ENCODE measurements at regions not wholly inside any gene's neighbourhood (a gene's known extent, or its start where the extent isn't known, plus 50 kb on each side); places are given as distances from the start of the nearest gene placed in this dataset.

DNA sequence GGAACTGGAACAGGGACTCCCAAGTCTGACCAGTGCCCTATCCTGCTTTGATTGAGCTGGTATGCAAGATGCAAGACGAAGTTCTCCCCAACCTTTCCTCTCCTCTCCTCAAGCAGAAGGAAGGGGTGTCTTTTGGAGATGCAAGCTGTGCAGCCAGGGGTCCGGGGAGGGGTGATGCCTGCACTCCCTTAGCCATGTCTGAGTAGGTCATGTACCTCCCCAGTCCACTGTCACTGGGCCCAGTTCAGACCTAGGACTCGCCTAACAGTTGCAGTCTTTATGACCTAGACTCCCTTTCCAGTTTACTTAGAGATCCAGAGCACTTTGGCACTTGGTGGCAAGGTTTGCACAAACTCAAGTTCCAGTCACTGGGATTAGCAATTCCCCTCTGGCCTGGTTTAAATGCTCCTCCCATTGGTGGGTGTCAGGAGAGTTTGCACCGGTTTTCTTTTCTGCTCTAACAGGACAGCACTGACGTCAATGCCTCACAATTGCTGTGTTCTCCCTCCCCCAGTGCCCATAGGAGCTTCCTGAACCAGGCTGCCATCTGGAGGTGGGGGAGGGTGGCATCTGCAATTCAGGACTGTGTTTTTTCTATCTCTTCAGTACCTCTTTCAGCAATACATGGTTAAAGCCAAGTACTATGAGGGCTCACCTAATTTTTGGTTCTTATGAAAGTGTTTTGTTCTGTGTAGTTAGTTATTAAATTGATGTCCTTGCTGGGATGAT is 782.2 kb downstream of the ARAP2 start:
- peaks cover 16% of the 10 kb centered on the region for H3K9me3 Mint-ChIP-seq (ENCODE audit: unreplicated experiment)
- no peak for DNase-seq (ENCODE audit: unreplicated experiment)
- POLR2A ChIA-PET, result no interaction called here
- intact Hi-C loops (cut with micrococcal nuclease), result no loop called here
- H3K36me3 Mint-ChIP-seq (ENCODE audit: insufficient read depth, unreplicated experiment), result peaks cover 6% of the 10 kb centered on the region
- no TSS peak for BruUV-seq (replicated peaks)
- H3K4me3 Mint-ChIP-seq (ENCODE audit: unreplicated experiment), result no peak overlapping the region
- H3K27ac Mint-ChIP-seq (ENCODE audit: low read depth, unreplicated experiment), result no peak overlapping the region
- H3K4me1 Mint-ChIP-seq (ENCODE audit: insufficient read depth, unreplicated experiment), result peaks cover 6% of the 10 kb centered on the region
- TF ChIP-seq, protein P1, sequence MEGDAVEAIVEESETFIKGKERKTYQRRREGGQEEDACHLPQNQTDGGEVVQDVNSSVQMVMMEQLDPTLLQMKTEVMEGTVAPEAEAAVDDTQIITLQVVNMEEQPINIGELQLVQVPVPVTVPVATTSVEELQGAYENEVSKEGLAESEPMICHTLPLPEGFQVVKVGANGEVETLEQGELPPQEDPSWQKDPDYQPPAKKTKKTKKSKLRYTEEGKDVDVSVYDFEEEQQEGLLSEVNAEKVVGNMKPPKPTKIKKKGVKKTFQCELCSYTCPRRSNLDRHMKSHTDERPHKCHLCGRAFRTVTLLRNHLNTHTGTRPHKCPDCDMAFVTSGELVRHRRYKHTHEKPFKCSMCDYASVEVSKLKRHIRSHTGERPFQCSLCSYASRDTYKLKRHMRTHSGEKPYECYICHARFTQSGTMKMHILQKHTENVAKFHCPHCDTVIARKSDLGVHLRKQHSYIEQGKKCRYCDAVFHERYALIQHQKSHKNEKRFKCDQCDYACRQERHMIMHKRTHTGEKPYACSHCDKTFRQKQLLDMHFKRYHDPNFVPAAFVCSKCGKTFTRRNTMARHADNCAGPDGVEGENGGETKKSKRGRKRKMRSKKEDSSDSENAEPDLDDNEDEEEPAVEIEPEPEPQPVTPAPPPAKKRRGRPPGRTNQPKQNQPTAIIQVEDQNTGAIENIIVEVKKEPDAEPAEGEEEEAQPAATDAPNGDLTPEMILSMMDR (IDR thresholded peaks at IDR 0.05; ENCODE audit: unreplicated experiment), result no peak
- H3K27me3 Mint-ChIP-seq (ENCODE audit: insufficient read depth, unreplicated experiment), result no peaks in the 10 kb centered on the region
- CTCF ChIA-PET, result no interaction called here

DNA sequence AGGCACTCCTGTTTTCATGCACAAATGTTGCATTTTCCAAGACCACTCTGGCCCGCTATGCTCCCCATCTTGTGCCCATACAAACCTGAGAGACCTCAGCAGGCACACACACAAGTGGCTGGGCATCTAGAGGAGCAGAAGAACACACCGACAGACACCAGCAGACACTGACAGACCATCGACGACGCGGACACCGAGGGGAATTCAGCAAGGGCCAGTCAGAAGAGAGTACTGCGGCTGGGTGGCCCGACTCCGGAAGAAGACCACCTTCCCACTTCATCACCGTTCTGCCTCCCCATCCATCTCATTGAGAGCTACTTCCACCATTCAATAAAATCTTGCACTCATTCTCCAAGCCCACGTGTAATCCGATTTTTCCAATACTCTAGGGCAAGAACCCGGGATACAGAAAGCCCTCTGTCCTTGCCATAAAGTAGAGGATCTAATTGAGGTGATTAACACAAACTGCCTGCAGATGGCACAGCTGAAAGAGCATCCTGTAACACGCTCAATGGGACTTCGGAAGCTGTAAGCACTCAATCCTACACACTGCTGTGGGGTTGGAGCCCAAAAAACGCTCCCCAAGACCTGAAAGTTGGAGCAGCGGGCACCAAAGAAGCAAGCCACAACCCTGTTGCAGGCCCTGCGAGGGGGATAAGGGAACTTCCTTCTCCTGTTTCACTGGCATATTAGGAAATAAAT is 780.9 kb downstream of the ARAP2 start:
- BruUV-seq (replicated peaks), result no TSS peak
- H3K9me3 Mint-ChIP-seq (ENCODE audit: unreplicated experiment), result peaks cover 8% of the 10 kb centered on the region
- H3K27ac Mint-ChIP-seq (ENCODE audit: low read depth, unreplicated experiment), result no peak overlapping the region
- peaks cover 6% of the 10 kb centered on the region for H3K4me1 Mint-ChIP-seq (ENCODE audit: insufficient read depth, unreplicated experiment)
- POLR2A ChIA-PET, result no interaction called here
- H3K4me3 Mint-ChIP-seq (ENCODE audit: unreplicated experiment), result no peak overlapping the region
- no peak for DNase-seq (ENCODE audit: unreplicated experiment)
- CTCF ChIA-PET, result interaction anchor here (0.7 kb wide), 1 partner anchor 686 kb away, joined by 3 read pairs; no protein-coding TSS in a partner anchor
- intact Hi-C loops (cut with micrococcal nuclease), result no loop called here
- H3K27me3 Mint-ChIP-seq (ENCODE audit: insufficient read depth, unreplicated experiment), result no peaks in the 10 kb centered on the region
- TF ChIP-seq, protein P1 (IDR thresholded peaks at IDR 0.05; ENCODE audit: unreplicated experiment), result no peak
- H3K36me3 Mint-ChIP-seq (ENCODE audit: insufficient read depth, unreplicated experiment), result no peaks in the 10 kb centered on the region

DNA sequence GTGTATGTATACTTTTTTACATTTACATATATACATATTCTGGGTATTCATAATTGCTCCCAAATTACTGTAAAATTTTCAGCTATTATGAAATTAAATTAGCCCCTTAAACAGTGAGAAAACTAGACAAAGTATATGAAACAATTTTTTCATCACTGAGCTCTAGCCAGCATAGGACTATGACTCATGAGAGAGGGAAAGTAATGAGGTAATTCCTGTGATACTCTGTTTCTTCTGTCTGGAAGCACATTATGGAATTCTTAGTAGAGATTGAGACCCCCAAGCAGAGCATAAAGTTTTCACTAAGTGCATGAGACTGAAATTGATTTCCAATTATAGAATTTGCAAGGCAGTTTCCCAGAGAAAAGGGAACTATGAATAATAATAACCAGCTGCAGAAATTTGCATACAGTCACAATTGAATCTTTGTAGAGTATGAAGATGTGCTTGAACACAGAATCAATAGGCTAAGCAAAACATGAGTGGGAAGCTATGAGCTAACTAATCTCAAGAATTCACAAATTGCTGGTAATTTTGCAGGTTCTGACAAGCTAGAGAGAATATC is 779.3 kb downstream of the ARAP2 start:
- CTCF ChIA-PET, result no interaction called here
- intact Hi-C loops (cut with micrococcal nuclease), result no loop called here

GRCh38 chr4:35491093-35491492 is 753.2 kb downstream of the ARAP2 start:
- no TSS peak for BruUV-seq (replicated peaks)
- H3K36me3 Mint-ChIP-seq (ENCODE audit: insufficient read depth, unreplicated experiment), result no peaks in the 10 kb centered on the region

More for the DNA sequence above, 779.3 kb downstream of the ARAP2 start:
- no peaks in the 10 kb centered on the region for H3K36me3 Mint-ChIP-seq (ENCODE audit: insufficient read depth, unreplicated experiment)
- no peaks in the 10 kb centered on the region for H3K9me3 Mint-ChIP-seq (ENCODE audit: unreplicated experiment)
- no peak overlapping the region for H3K27ac Mint-ChIP-seq (ENCODE audit: low read depth, unreplicated experiment)
- TF ChIP-seq, protein P1 (IDR thresholded peaks at IDR 0.05; ENCODE audit: unreplicated experiment), result no peak
- DNase-seq (ENCODE audit: unreplicated experiment), result peak; percentile 11
- no peak overlapping the region for H3K4me3 Mint-ChIP-seq (ENCODE audit: unreplicated experiment)
- H3K4me1 Mint-ChIP-seq (ENCODE audit: insufficient read depth, unreplicated experiment), result peaks cover 6% of the 10 kb centered on the region
- H3K27me3 Mint-ChIP-seq (ENCODE audit: insufficient read depth, unreplicated experiment), result no peaks in the 10 kb centered on the region
- POLR2A ChIA-PET, result no interaction called here
- no TSS peak for BruUV-seq (replicated peaks)

More at GRCh38 chr4:35491093-35491492, 753.2 kb downstream of the ARAP2 start:
- TF ChIP-seq, protein P1 (IDR thresholded peaks at IDR 0.05; ENCODE audit: unreplicated experiment), result no peak
- Mint-ChIP-seq H3K4me3 (ENCODE audit: unreplicated experiment) (no peak overlapping the region), H3K4me1 (ENCODE audit: insufficient read depth, unreplicated experiment) (no peaks in the 10 kb centered on the region), H3K9me3 (ENCODE audit: unreplicated experiment) (no peaks in the 10 kb centered on the region), H3K27me3 (ENCODE audit: insufficient read depth, unreplicated experiment) (no peaks in the 10 kb centered on the region), H3K27ac (ENCODE audit: low read depth, unreplicated experiment) (no peak overlapping the region)
- POLR2A ChIA-PET, result no interaction called here
- intact Hi-C loops (cut with micrococcal nuclease), result no loop called here
- CTCF ChIA-PET, result no interaction called here
- DNase-seq (ENCODE audit: unreplicated experiment), result no peak

All from MCF 10A (cell line).